ENCODE measurements at regions not wholly inside any gene's neighbourhood (a gene's known extent, or its start where the extent isn't known, plus 50 kb on each side); places are given as distances from the start of the nearest gene placed in this dataset.

GRCh38 chr4:41318839-41319530 is 62.3 kb downstream of the UCHL1 start:
- BruUV-seq (replicated peaks) = no TSS peak
- no peaks in the 10 kb centered on the region for H3K9me1 ChIP-seq (replicated peaks; ENCODE audit: control insufficient read depth, extremely low read depth, insufficient read depth, low read length)
- peak; percentile 14 for TF ChIP-seq GATA2 (IDR thresholded peaks at IDR 0.05; ENCODE audit: insufficient read depth, insufficient read length, low read depth, low read length)
- TF ChIP-seq EZH2 (IDR thresholded peaks at IDR 0.05; ENCODE audit: borderline replicate concordance, low read depth, low read length, severe bottlenecking) = no peak
- peak; percentile 31 for TF ChIP-seq FOS (IDR thresholded peaks at IDR 0.05; ENCODE audit: borderline replicate concordance, insufficient read depth, low read length)
- CTCF ChIA-PET = interaction anchor here (1.3 to 1.6 kb wide), 2 partner anchors 35 to 343 kb away, joined by 3 to 6 read pairs; no protein-coding TSS in a partner anchor
- H2AFZ ChIP-seq (ENCODE audit: low read depth, low read length) = no peak overlapping the region
- DNase-seq (ENCODE audit: low read depth, low spot score) = peak; percentile 62
- no peak overlapping the region for H3K9ac ChIP-seq (replicated peaks; ENCODE audit: extremely low read depth, insufficient read depth, low read length)
- dilution Hi-C loops (cut with MboI; ENCODE audit: extremely low pct_ligation_motif_present, low sequenced_read_pairs) (no loop called here), intact Hi-C loops (cut with micrococcal nuclease) (no loop called here)
- no peaks in the 10 kb centered on the region for H4K20me1 ChIP-seq (replicated peaks; ENCODE audit: control insufficient read depth, extremely low read depth, insufficient read depth, low read length)
- H3K4me1 ChIP-seq (ENCODE audit: control insufficient read depth, extremely low read depth, insufficient read depth, low read length) = peaks cover 3% of the 10 kb centered on the region
- H3K79me2 ChIP-seq (ENCODE audit: control insufficient read depth, insufficient read depth, low read length) = no peaks in the 10 kb centered on the region
- no peaks in the 10 kb centered on the region for H3K36me3 ChIP-seq (ENCODE audit: control insufficient read depth in 2 of 2, extremely low read depth in 1 of 2, insufficient read depth in 2 of 2, low read length in 2 of 2)
- H3K4me2 ChIP-seq (ENCODE audit: insufficient read depth, low read length) = no peak overlapping the region
- H3K27ac ChIP-seq (ENCODE audit: insufficient read depth, low read depth, low read length) = no peak overlapping the region
- H3K27me3 ChIP-seq (ENCODE audit: control insufficient read depth in 2 of 2, insufficient read depth in 2 of 2, low read length in 2 of 2) = peaks cover 0 to 6% of the 10 kb centered on the region in 2 experiments
- POLR2A ChIA-PET = no interaction called here
- no peaks in the 10 kb centered on the region for H3K9me3 ChIP-seq (replicated peaks; ENCODE audit: control insufficient read depth, insufficient read depth, low read length)
- H3K4me3 ChIP-seq (replicated peaks in 1 of 3; ENCODE audit: insufficient read depth in 1 of 3, low read depth in 1 of 3, low read length in 3 of 3) = no peak overlapping the region
- no peak for FAIRE-seq

- Histone ChIP-seq H3K4me1 (ENCODE audit: control insufficient read depth, extremely low read depth, insufficient read depth, low read length) (peaks cover 3% of the 10 kb centered on the region), H3K79me2 (ENCODE audit: control insufficient read depth, insufficient read depth, low read length) (no peaks in the 10 kb centered on the region), H3K36me3 (ENCODE audit: control insufficient read depth in 2 of 2, extremely low read depth in 1 of 2, insufficient read depth in 2 of 2, low read length in 2 of 2) (no peaks in the 10 kb centered on the region), H3K9me1 (replicated peaks; ENCODE audit: control insufficient read depth, extremely low read depth, insufficient read depth, low read length) (no peaks in the 10 kb centered on the region), H3K9ac (replicated peaks; ENCODE audit: extremely low read depth, insufficient read depth, low read length) (no peak overlapping the region), H4K20me1 (replicated peaks; ENCODE audit: control insufficient read depth, extremely low read depth, insufficient read depth, low read length) (no peaks in the 10 kb centered on the region), H3K27me3 (ENCODE audit: control insufficient read depth in 2 of 2, insufficient read depth in 2 of 2, low read length in 2 of 2) (peaks cover 0 to 6% of the 10 kb centered on the region in 2 experiments), H2AFZ (ENCODE audit: low read depth, low read length) (no peak overlapping the region), H3K4me2 (ENCODE audit: insufficient read depth, low read length) (no peak overlapping the region), H3K4me3 (replicated peaks in 1 of 3; ENCODE audit: insufficient read depth in 1 of 3, low read depth in 1 of 3, low read length in 3 of 3) (no peak overlapping the region), H3K9me3 (replicated peaks; ENCODE audit: control insufficient read depth, insufficient read depth, low read length) (no peaks in the 10 kb centered on the region), H3K27ac (ENCODE audit: insufficient read depth, low read depth, low read length) (no peak overlapping the region)
- TF ChIP-seq MYC (IDR thresholded peaks at IDR 0.05; ENCODE audit: low read depth, low read length) (no peak), GATA2 (IDR thresholded peaks at IDR 0.05; ENCODE audit: insufficient read depth, insufficient read length, low read depth, low read length) (peak; percentile 61)
- CTCF ChIA-PET = interaction anchor here (0.9 to 1.6 kb wide), 3 partner anchors 11 to 342 kb away, joined by 3 to 6 read pairs (median 3); no protein-coding TSS in a partner anchor
- DNase-seq (ENCODE audit: low read depth, low spot score) = no peak
- FAIRE-seq = no peak
- intact Hi-C loops (cut with micrococcal nuclease) = no loop called here
- BruUV-seq (replicated peaks) = no TSS peak
- POLR2A ChIA-PET = no interaction called here
- dilution Hi-C loops (cut with MboI; ENCODE audit: extremely low pct_ligation_motif_present, low sequenced_read_pairs) = no loop called here
Observed at GRCh38 chr4:41319553-41319952, 62.8 kb downstream of the UCHL1 start.

Measured in endothelial cell of umbilical vein (primary cell).